Panc1 (cell line): ENCODE measurements at regions not wholly inside any gene's neighbourhood (a gene's known extent, or its start where the extent isn't known, plus 50 kb on each side); places are given as distances from the start of the nearest gene placed in this dataset.

Experiments
- CTCF ChIP-seq: fragments of 450-650 bp; IDR thresholded peaks from 2 replicates; pipeline ENCODE4 v1.5.1; 2017; ENCODE audit warnings: mild to moderate bottlenecking
- POLR2AphosphoS5 ChIP-seq: IDR thresholded peaks from 2 replicates; pipeline ENCODE4 v1.6.1; 2012; ENCODE audit warnings: mild to moderate bottlenecking, low read depth, low read length, moderate library complexity
- REST ChIP-seq, 2 experiments: IDR thresholded peaks; 2 replicates each; pipeline ENCODE4 v1.6.1; 2011 to 2012; ENCODE audit warnings: low read depth in 2 of 2, control low read depth in 1 of 2, low read length in 1 of 2, mild to moderate bottlenecking in 1 of 2, moderate library complexity in 1 of 2; ENCODE audit not compliant: insufficient read depth in 1 of 2
- SIN3A ChIP-seq: IDR thresholded peaks from 2 replicates; pipeline ENCODE4 v1.6.1; 2012; ENCODE audit warnings: low read depth, mild to moderate bottlenecking, low read length, moderate library complexity, borderline replicate concordance; ENCODE audit not compliant: insufficient read depth
- TCF7L2 ChIP-seq: IDR thresholded peaks from 2 replicates; pipeline ENCODE4 v1.6.1; 2011; ENCODE audit warnings: mild to moderate bottlenecking, low read depth, low read length, inconsistent platforms

DNA sequence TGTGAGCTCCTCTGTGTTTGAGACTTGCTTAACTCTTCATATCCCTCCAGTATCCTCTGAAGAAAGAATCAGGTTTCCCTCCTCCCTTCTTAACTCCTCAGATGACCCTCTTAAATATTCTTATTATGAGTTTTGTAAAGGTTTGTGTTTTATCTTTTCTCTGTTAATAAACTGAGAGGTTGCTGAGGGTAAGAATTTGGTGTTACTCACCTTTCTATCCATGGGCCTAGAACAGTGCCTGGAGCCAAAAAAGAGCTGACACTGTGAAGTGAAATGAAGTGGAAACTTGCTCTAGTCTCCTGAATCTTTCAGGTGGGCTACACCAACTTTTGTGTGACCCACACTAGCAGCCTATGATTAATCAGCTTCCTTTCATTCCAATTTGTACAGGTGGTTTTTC is 208.4 kb downstream of the CSNK1G3 start:
- TF ChIP-seq REST (IDR thresholded peaks at IDR 0.05; ENCODE audit: insufficient read depth in 1 of 2, low read depth in 2 of 2, low read length in 1 of 2) (no peak), CTCF (no peak), POLR2AphosphoS5 (no peak), TCF7L2 (no peak), SIN3A (no peak)
